ENCODE measurements at regions not wholly inside any gene's neighbourhood (a gene's known extent, or its start where the extent isn't known, plus 50 kb on each side); places are given as distances from the start of the nearest gene placed in this dataset.
A peak's percentile ranks its signal among the peaks of the same experiment; 100 is the strongest.
"Not testable (repeated sequence)": the region's sequence is repeated elsewhere in the genome, so short reads cannot be mapped to it uniquely, and the experiment has no call there.

- DNase-seq (ENCODE audit: insufficient read length, low spot score), result no peak
- no peak for FAIRE-seq
- TF ChIP-seq CTCF (IDR thresholded peaks at IDR 0.05; ENCODE audit: insufficient read depth, missing control alignments), result no peak
These were observed 195.2 kb upstream of the LRIG3 start for GRCh38 chr12:59115526-59115925.

GRCh38 chr12:59113831-59114615 lies 193.7 kb upstream of the LRIG3 start:
- no peak for FAIRE-seq
- TF ChIP-seq CTCF (IDR thresholded peaks at IDR 0.05; ENCODE audit: insufficient read depth, missing control alignments), result peak; percentile 92
- peak; percentile 17 for DNase-seq (ENCODE audit: insufficient read length, low spot score)

GRCh38 chr12:59111851-59112250 lies 191.5 kb upstream of the LRIG3 start:
- DNase-seq (ENCODE audit: insufficient read length, low spot score), result no peak
- no peak for TF ChIP-seq CTCF (IDR thresholded peaks at IDR 0.05; ENCODE audit: insufficient read depth, missing control alignments)
- FAIRE-seq, result no peak

- FAIRE-seq; DNase-seq (ENCODE audit: insufficient read length, low spot score): not testable (repeated sequence)
These were observed 188.2 kb upstream of the LRIG3 start for GRCh38 chr12:59108516-59108915.

- no peak for FAIRE-seq
- DNase-seq (ENCODE audit: insufficient read length, low spot score), result no peak
- no peak for TF ChIP-seq CTCF (IDR thresholded peaks at IDR 0.05; ENCODE audit: insufficient read depth, missing control alignments)
These were observed 180.3 kb upstream of the LRIG3 start for GRCh38 chr12:59100585-59100984.

GRCh38 chr12:59097876-59098275 lies 177.6 kb upstream of the LRIG3 start:
- no peak for TF ChIP-seq CTCF (IDR thresholded peaks at IDR 0.05; ENCODE audit: insufficient read depth, missing control alignments)
- DNase-seq (ENCODE audit: insufficient read length, low spot score) (no peak), FAIRE-seq (no peak)

GRCh38 chr12:59096246-59096645 lies 175.9 kb upstream of the LRIG3 start:
- DNase-seq (ENCODE audit: insufficient read length, low spot score) (no peak), FAIRE-seq (no peak)
- no peak for TF ChIP-seq CTCF (IDR thresholded peaks at IDR 0.05; ENCODE audit: insufficient read depth, missing control alignments)
